Suppressor macrophage (primary cell): ENCODE measurements at regions not wholly inside any gene's neighbourhood (a gene's known extent, or its start where the extent isn't known, plus 50 kb on each side); places are given as distances from the start of the nearest gene placed in this dataset.
"Not testable (repeated sequence)": the region's sequence is repeated elsewhere in the genome, so short reads cannot be mapped to it uniquely, and the experiment has no call there.

Source experiments
- DNase-seq, 4 experiments: peaks; one replicate each; pipeline ENCODE4 v3.0.0-alpha.2; 2020 to 2022

DNA sequence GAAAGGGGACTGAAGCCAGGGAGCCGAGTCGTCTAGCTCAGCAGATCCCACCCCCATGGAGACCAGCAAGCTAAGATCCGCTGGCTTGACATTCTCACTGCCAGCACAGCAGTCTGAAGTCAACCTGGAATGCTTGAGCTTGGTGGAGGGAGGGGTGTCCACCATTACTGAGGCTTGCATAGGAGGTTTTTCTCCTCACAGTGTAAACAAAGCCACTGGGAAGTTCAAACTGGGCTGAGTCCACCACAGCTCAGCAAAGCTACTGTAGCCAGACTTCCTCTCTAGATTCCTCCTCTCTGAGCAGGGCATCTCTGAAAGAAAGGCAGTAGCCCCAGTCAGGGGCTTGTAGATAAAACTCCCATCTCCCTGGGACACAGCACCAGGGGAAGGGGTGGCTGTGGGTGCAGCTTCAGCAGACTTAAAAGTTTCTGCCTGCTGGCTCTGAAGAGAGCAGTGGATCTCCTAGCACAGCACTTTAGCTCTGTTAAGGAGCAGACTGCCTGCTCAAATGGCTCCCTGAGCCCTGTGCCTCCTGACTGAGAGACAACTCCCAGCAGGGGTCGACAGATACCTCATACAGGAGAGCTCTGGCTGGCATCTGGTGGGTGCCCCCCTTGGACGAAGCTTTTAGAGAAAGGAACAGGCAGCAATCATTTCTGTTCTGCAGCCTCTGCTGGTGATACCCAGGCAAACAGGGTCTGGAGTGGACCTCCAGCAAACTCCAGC lies 942.0 kb upstream of the ROBO1 start:
- not testable (repeated sequence) for DNase-seq

DNA sequence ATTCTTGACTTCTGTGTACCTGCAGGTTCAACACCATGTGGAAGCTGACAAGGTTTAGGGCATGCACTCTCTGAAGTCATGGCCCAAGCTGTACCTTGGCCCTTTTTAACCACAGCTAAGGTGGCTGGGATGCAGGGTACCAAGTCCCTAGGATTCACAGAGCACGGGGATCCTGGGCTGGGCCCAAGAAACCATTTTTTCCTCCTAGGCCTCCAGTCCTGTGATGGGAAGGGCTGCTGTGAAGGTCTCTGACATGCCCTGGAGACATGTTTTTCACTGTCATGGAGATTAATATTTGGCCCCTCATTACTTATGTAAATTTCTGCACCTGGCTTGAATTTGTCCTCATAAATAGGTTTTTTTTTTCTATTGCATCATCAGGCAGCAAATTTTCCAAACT lies 937.5 kb upstream of the ROBO1 start:
- no peak for DNase-seq

GRCh38 chr3:80701349-80701748 lies 933.6 kb upstream of the ROBO1 start:
- no peak for DNase-seq

GRCh38 chr3:80697291-80697690 lies 929.5 kb upstream of the ROBO1 start:
- DNase-seq: no peak

GRCh38 chr3:80696280-80696679 lies 928.5 kb upstream of the ROBO1 start:
- DNase-seq: no peak

- no peak for DNase-seq
Observed at GRCh38 chr3:80688814-80689213, 921.0 kb upstream of the ROBO1 start.

DNA sequence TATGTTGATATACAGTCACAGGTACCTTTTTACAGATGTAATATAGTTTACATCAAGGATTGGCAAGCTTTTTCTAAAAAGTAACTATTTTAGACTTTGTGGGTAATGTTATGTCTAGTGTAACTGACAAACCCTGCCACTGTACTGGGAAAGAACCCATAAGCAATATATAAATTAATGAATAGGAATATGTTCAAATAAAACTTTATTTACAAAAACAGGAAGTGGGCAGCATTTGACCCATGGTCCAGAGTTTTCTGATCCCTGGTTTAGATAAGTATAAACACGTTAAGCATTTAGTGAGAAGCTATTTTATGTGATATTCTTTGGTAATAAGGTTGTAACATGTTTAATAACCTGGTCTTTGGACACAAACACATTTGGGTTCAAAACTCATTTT lies 915.2 kb upstream of the ROBO1 start:
- no peak for DNase-seq

DNA sequence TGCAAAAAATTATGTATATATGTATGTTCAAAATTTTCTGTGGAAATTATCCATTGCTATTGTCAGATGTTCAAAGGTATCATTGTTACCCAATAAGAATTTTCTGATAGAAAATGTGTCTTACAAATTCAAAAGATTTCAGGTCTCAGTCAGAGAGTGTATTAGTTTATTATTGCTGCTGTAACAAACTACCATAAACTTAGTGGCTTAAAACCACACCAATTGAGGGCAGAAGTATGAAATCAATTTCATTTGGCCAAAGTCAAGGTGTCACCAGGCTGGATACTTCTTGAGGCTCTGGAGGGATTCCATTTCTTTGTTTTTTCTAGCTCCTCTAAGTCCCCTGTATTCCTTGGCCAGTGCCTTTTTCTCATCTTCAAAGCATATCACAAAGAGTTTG lies 914.4 kb upstream of the ROBO1 start:
- no peak for DNase-seq

- no peak for DNase-seq
Observed at GRCh38 chr3:80677796-80678195, 910.0 kb upstream of the ROBO1 start.

- DNase-seq: no peak
Observed at GRCh38 chr3:80676866-80677265, 909.1 kb upstream of the ROBO1 start.

GRCh38 chr3:80676261-80676660 lies 908.5 kb upstream of the ROBO1 start:
- DNase-seq: no peak

DNA sequence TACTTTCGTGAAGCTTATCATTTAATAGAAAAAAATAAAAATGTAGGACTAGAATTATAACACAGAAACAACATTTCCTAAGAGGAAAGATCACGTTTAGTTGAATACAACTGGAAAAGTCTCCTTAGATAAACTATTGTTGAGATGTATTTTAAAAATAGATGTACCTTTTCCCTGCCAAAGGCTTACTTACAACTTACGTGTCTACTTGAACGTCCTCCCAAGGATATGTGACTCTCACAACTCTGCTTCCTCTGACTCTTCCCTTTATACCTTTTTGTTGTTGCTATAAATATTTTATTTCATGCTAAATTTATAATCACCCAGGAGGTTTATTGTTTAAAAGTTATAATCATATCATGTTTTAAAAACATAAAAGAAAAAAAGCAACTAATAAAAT lies 908.0 kb upstream of the ROBO1 start:
- no peak for DNase-seq

GRCh38 chr3:80668600-80669294 lies 900.9 kb upstream of the ROBO1 start:
- DNase-seq: no peak

DNA sequence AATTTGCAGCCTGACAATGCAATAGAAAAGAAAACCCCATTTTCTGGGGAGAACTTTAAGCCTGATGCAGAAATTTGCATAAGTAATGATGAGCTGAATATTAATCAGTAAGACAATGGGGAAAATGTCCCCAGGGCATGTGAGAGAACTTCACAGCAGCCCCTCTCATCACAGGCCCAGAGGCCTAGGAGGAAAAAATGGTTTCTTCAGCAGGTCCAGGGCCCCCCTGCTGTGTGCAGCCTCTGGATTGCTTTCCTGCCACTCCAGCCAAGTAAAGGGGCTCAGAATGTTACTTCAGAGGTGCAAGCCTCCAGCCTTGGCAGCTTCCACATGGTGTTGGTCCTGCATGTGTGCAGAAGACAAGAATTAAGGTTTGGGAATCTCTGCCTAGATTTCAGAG lies 900.3 kb upstream of the ROBO1 start:
- no peak for DNase-seq

DNA sequence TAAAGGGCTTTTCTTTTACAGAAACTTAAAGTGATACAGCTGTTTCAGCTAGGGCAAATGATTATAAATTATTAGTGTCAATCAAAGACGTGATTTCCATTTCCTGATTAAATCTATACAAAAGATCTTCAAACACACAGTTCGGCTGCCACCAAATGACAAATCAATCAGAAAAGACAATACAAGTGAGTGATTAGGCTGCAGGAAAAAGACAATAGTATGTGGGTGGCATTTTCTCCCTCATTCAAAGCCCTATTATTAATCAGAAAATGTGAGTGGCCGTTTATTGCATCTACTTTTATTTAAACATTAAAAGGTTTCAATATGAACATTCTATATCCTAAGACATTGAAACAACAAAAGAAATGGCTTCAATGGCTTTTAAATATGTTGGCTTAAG lies 895.6 kb upstream of the ROBO1 start:
- DNase-seq: no peak

GRCh38 chr3:80655216-80655615 lies 887.4 kb upstream of the ROBO1 start:
- DNase-seq: no peak

- DNase-seq: no peak
Observed at GRCh38 chr3:80649170-80649569, 881.4 kb upstream of the ROBO1 start.

DNA sequence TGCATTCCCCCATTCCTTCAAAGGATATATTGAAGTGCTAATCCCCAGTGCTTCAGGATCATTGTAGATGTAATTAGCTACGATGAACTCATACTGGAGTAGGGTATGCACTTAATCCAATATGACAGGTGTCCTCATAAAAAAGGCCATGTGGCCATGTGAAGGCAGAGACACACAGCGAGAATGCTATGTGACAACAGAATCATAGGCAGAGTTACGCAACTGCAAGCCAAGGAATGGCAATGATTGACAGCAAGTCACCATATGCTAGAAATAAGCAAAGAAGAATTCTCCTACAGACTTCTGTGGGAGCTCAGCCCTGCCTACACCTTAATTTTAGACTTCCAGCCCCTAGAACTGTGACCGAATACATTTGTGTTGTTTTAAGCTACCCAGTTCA lies 875.6 kb upstream of the ROBO1 start:
- no peak for DNase-seq

- no peak for DNase-seq
Observed at GRCh38 chr3:80618295-80619256, 850.8 kb upstream of the ROBO1 start.

DNA sequence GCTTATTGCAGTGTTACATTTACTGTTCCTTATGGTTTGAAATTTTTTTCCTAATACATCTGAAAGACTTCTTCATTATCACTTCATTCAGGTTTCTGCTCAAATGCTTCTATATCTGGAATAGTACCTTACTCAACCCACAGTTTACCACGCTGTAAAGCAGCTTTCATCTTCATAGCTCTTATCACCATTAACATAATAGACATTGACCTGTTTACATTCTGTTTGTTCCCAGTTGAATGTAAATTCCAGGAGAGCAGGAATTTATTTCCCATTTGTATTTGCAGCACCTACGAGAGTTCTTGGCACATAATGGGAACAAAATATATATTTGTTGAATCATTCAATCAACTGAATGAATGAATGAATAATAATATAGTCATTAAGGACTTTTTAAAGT lies 844.6 kb upstream of the ROBO1 start:
- no peak for DNase-seq

DNA sequence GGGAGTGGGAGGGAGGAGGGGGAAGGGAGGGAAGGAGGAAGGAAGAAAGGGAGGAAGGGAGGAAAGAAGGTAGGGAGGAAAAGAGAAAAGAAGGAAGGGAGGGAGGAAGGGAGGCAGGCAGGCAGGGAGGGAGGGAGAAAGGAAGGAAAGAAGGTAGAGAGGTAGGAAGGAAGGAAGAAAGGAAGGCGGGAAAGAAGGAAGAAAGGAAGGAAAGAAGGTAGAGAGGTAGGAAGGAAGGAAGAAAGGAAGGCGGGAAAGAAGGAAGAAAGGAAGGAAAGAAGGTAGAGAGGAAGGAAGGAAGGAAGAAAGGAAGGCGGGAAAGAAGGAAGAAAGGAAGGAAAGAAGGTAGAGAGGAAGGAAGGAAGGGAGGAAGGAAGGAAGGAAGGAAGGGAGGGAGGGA lies 840.3 kb upstream of the ROBO1 start:
- DNase-seq: not testable (repeated sequence)

DNA sequence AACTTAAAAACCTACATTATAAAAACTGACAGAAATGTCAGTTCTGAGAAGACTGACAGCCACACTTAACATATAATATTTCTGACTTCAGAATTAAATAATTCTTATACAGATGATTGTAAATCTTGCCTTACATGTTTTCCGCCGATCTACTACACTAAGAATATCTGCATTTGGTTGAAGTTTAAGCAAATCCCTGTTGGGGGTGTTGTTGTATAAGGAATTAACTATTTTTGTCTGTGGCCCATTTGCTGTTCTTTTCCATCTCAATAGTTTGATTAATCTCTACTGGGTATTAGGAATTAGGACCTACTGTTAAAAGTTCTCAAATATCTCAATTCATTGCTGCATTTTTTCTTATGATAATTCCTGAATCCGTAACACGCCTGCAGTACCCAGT lies 838.3 kb upstream of the ROBO1 start:
- no peak for DNase-seq

DNA sequence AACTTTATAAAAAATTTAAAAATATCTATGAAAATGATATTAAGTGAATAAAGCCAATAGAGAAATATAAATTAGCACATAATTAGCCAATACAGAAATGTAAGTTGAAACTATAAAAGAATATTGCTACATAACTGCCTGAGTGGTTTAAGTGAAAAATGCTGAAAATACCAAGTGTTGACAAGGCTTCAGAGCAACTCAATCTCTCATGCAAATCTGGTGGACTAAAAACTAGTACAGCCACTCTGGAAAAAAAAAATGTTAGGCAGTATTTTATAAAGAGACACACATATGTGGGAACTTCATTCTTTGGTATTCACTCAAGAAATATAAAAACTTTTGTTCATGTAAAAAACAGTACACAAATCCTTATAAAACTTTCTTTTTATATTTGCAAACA lies 833.7 kb upstream of the ROBO1 start:
- no peak for DNase-seq
